ENCODE measurements at regions not wholly inside any gene's neighbourhood (a gene's known extent, or its start where the extent isn't known, plus 50 kb on each side); places are given as distances from the start of the nearest gene placed in this dataset.

- TF ChIP-seq EZH2 (IDR thresholded peaks at IDR 0.05; ENCODE audit: low read length, missing control alignments) (no peak), CTCF (conservative IDR thresholded peaks at IDR 0.05 in 1 of 2, IDR thresholded peaks at IDR 0.05 in 1 of 2; ENCODE audit: low read depth in 1 of 2, low read length in 2 of 2) (no peak)
- no peak overlapping the region for H3K27ac ChIP-seq (ENCODE audit: insufficient read depth, low read length)
- H3K4me1 ChIP-seq (ENCODE audit: control insufficient read depth, extremely low read depth, insufficient read depth, low read length): no peaks in the 10 kb centered on the region
- no peaks in the 10 kb centered on the region for H3K36me3 ChIP-seq (ENCODE audit: control insufficient read depth, insufficient read depth, low read length)
- no peak overlapping the region for H2AFZ ChIP-seq (ENCODE audit: low read length)
- no peaks in the 10 kb centered on the region for H3K27me3 ChIP-seq (ENCODE audit: control insufficient read depth, insufficient read depth, low read length)
- H3K4me3 ChIP-seq (replicated peaks in 1 of 4; ENCODE audit: control extremely low read depth in 1 of 4, insufficient read depth in 1 of 4, low read depth in 3 of 4, low read length in 4 of 4): no peak overlapping the region
- no peaks in the 10 kb centered on the region for H3K79me2 ChIP-seq (ENCODE audit: control insufficient read depth, insufficient read depth, low read length)
- H4K20me1 ChIP-seq (ENCODE audit: control insufficient read depth, extremely low read depth, insufficient read depth, low read length): no peaks in the 10 kb centered on the region
- no peak for DNase-seq (ENCODE audit: low read depth in 2 of 2)
- no peaks in the 10 kb centered on the region for H3K9me3 ChIP-seq (ENCODE audit: control insufficient read depth, insufficient read depth, low read depth, low read length)
- H3K9ac ChIP-seq (ENCODE audit: insufficient read depth, low read length): no peak overlapping the region
- H3K4me2 ChIP-seq (ENCODE audit: extremely low read depth, insufficient read depth, low read length): no peak overlapping the region
These were observed 162.2 kb downstream of the C1orf94 start for GRCh38 chr1:34338871-34339270.

GRCh38 chr1:34341896-34342295, 165.2 kb downstream of the C1orf94 start:
- no peak overlapping the region for H3K9ac ChIP-seq (ENCODE audit: insufficient read depth, low read length)
- DNase-seq (ENCODE audit: low read depth in 2 of 2): no peak
- no peaks in the 10 kb centered on the region for H3K9me3 ChIP-seq (ENCODE audit: control insufficient read depth, insufficient read depth, low read depth, low read length)
- TF ChIP-seq EZH2 (IDR thresholded peaks at IDR 0.05; ENCODE audit: low read length, missing control alignments) (no peak), CTCF (conservative IDR thresholded peaks at IDR 0.05 in 1 of 2, IDR thresholded peaks at IDR 0.05 in 1 of 2; ENCODE audit: low read depth in 1 of 2, low read length in 2 of 2) (no peak)
- no peaks in the 10 kb centered on the region for H3K36me3 ChIP-seq (ENCODE audit: control insufficient read depth, insufficient read depth, low read length)
- H3K27me3 ChIP-seq (ENCODE audit: control insufficient read depth, insufficient read depth, low read length): no peaks in the 10 kb centered on the region
- no peaks in the 10 kb centered on the region for H3K79me2 ChIP-seq (ENCODE audit: control insufficient read depth, insufficient read depth, low read length)
- no peaks in the 10 kb centered on the region for H3K4me1 ChIP-seq (ENCODE audit: control insufficient read depth, extremely low read depth, insufficient read depth, low read length)
- H3K4me2 ChIP-seq (ENCODE audit: extremely low read depth, insufficient read depth, low read length): no peak overlapping the region
- no peak overlapping the region for H2AFZ ChIP-seq (ENCODE audit: low read length)
- H3K4me3 ChIP-seq (replicated peaks in 1 of 4; ENCODE audit: control extremely low read depth in 1 of 4, insufficient read depth in 1 of 4, low read depth in 3 of 4, low read length in 4 of 4): no peak overlapping the region
- no peak overlapping the region for H3K27ac ChIP-seq (ENCODE audit: insufficient read depth, low read length)
- H4K20me1 ChIP-seq (ENCODE audit: control insufficient read depth, extremely low read depth, insufficient read depth, low read length): no peaks in the 10 kb centered on the region

GRCh38 chr1:34342334-34342733, 165.6 kb downstream of the C1orf94 start:
- no peaks in the 10 kb centered on the region for H3K79me2 ChIP-seq (ENCODE audit: control insufficient read depth, insufficient read depth, low read length)
- H4K20me1 ChIP-seq (ENCODE audit: control insufficient read depth, extremely low read depth, insufficient read depth, low read length): no peaks in the 10 kb centered on the region
- H2AFZ ChIP-seq (ENCODE audit: low read length): no peak overlapping the region
- no peak for TF ChIP-seq EZH2 (IDR thresholded peaks at IDR 0.05; ENCODE audit: low read length, missing control alignments)
- no peak for TF ChIP-seq CTCF (conservative IDR thresholded peaks at IDR 0.05 in 1 of 2, IDR thresholded peaks at IDR 0.05 in 1 of 2; ENCODE audit: low read depth in 1 of 2, low read length in 2 of 2)
- no peaks in the 10 kb centered on the region for H3K27me3 ChIP-seq (ENCODE audit: control insufficient read depth, insufficient read depth, low read length)
- no peaks in the 10 kb centered on the region for H3K9me3 ChIP-seq (ENCODE audit: control insufficient read depth, insufficient read depth, low read depth, low read length)
- DNase-seq (ENCODE audit: low read depth in 2 of 2): no peak
- H3K9ac ChIP-seq (ENCODE audit: insufficient read depth, low read length): no peak overlapping the region
- H3K4me1 ChIP-seq (ENCODE audit: control insufficient read depth, extremely low read depth, insufficient read depth, low read length): no peaks in the 10 kb centered on the region
- no peak overlapping the region for H3K27ac ChIP-seq (ENCODE audit: insufficient read depth, low read length)
- no peaks in the 10 kb centered on the region for H3K36me3 ChIP-seq (ENCODE audit: control insufficient read depth, insufficient read depth, low read length)
- no peak overlapping the region for H3K4me2 ChIP-seq (ENCODE audit: extremely low read depth, insufficient read depth, low read length)
- no peak overlapping the region for H3K4me3 ChIP-seq (replicated peaks in 1 of 4; ENCODE audit: control extremely low read depth in 1 of 4, insufficient read depth in 1 of 4, low read depth in 3 of 4, low read length in 4 of 4)
